HG02852 (cell line): ENCODE measurements at regions not wholly inside any gene's neighbourhood (a gene's known extent, or its start where the extent isn't known, plus 50 kb on each side); places are given as distances from the start of the nearest gene placed in this dataset.
"Not testable (repeated sequence)": the region's sequence is repeated elsewhere in the genome, so short reads cannot be mapped to it uniquely, and the experiment has no call there.

Source experiments
- ATAC-seq: cut with Tn5 transposase; IDR thresholded peaks from one replicate; pipeline ENCODE4 v1.9.1; 2021; ENCODE audit warnings: mild to moderate bottlenecking, moderate library complexity; ENCODE audit not compliant: unreplicated experiment

GRCh38 chr3:73894474-73895213, 269.9 kb upstream of the PDZRN3 start:
- ATAC-seq: no peak

- ATAC-seq: no peak
Observed at GRCh38 chr3:73893089-73893488, 268.3 kb upstream of the PDZRN3 start.

GRCh38 chr3:73885862-73886261, 261.1 kb upstream of the PDZRN3 start:
- ATAC-seq: no peak

GRCh38 chr3:73884361-73884760, 259.6 kb upstream of the PDZRN3 start:
- ATAC-seq: no peak

GRCh38 chr3:73883497-73883896, 258.8 kb upstream of the PDZRN3 start:
- ATAC-seq: no peak

- ATAC-seq: no peak
Observed at GRCh38 chr3:73874606-73875369, 250.0 kb upstream of the PDZRN3 start.

GRCh38 chr3:73874161-73874560, 249.4 kb upstream of the PDZRN3 start:
- no peak for ATAC-seq

GRCh38 chr3:73868688-73869315, 244.1 kb upstream of the PDZRN3 start:
- no peak for ATAC-seq

GRCh38 chr3:73867524-73867923, 242.8 kb upstream of the PDZRN3 start:
- ATAC-seq: no peak

- ATAC-seq: no peak
Observed at GRCh38 chr3:73866846-73867245, 242.1 kb upstream of the PDZRN3 start.

GRCh38 chr3:73863546-73864079, 238.9 kb upstream of the PDZRN3 start:
- ATAC-seq: no peak

GRCh38 chr3:73855813-73856212, 231.1 kb upstream of the PDZRN3 start:
- no peak for ATAC-seq

- ATAC-seq: no peak
Observed at GRCh38 chr3:73848173-73848906, 223.6 kb upstream of the PDZRN3 start.

GRCh38 chr3:73846951-73847350, 222.2 kb upstream of the PDZRN3 start:
- no peak for ATAC-seq

GRCh38 chr3:73839032-73839431, 214.3 kb upstream of the PDZRN3 start:
- no peak for ATAC-seq

GRCh38 chr3:73835945-73836344, 211.2 kb upstream of the PDZRN3 start:
- ATAC-seq: no peak

- ATAC-seq: no peak
Observed at GRCh38 chr3:73832426-73832825, 207.7 kb upstream of the PDZRN3 start.

GRCh38 chr3:73828348-73828747, 203.6 kb upstream of the PDZRN3 start:
- ATAC-seq: no peak

- no peak for ATAC-seq
Observed at GRCh38 chr3:73827725-73828211, 203.0 kb upstream of the PDZRN3 start.

GRCh38 chr3:73827204-73827603, 202.5 kb upstream of the PDZRN3 start:
- ATAC-seq: no peak

GRCh38 chr3:73820896-73821295, 196.2 kb upstream of the PDZRN3 start:
- not testable (repeated sequence) for ATAC-seq
